ENCODE measurements at regions not wholly inside any gene's neighbourhood (a gene's known extent, or its start where the extent isn't known, plus 50 kb on each side); places are given as distances from the start of the nearest gene placed in this dataset.
"Not testable (repeated sequence)": the region's sequence is repeated elsewhere in the genome, so short reads cannot be mapped to it uniquely, and the experiment has no call there.

DNA sequence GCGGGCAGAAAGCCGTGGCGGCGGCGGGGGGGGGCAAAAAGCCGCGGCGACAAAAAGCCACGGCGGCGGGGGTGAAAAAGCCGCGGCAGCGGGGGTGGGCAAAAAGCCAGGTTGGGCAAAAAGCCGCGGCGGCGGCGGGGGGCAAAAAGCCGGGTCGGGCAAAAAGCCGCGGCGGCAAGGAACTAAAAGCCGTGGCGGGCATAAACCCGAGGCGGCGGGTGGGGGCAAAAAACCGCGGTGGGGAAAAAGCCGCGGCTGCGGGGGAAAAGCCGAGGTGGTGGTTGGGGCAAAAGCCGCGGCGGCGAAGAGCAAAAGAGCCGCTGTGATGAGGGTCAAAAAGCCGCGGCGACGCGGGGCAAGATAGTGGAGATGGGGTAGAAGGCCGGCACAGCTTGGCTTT lies 1834.2 kb downstream of the FOXD4L5 start:
- not testable (repeated sequence) for DNase-seq

DNA sequence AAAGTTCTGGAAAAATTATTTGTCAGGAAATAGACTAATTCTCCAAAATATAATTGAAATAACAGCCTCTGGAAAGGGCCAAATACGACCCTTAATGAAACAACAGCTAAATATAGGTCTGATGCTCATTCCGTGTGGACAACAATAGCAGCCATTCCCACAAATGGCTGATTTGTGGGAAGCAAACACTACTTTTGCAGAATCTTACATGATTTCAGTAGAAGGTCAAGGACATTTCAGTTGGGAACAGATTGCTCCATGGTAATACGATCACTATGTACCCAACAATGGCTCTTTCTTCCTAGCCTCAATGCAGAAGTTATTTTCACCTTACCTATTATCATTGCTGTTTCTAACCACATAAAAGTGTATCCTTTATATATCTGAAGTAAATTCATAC lies 1859.9 kb downstream of the FOXD4L5 start:
- DNase-seq: not testable (repeated sequence)

DNA sequence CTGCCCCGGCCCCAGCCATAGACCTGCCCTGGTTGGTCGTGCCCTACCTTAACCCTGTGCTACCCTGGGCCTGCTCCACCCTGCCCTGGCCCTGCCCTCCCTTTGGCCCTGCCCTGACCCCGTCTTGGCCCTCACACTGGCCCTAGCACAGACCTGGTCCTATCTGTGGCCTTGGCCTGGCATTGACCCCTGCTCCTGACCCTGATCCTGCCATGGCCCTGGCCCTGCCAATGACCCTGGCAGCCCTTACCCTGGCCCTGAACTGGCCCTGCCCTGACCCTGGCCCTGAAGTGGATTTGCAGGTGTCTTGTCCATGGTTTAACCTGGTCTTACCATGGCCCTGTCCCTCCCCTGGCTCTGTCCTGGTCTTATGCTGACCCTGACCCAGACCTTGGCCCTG lies 1894.1 kb downstream of the FOXD4L5 start:
- DNase-seq: not testable (repeated sequence)

DNA sequence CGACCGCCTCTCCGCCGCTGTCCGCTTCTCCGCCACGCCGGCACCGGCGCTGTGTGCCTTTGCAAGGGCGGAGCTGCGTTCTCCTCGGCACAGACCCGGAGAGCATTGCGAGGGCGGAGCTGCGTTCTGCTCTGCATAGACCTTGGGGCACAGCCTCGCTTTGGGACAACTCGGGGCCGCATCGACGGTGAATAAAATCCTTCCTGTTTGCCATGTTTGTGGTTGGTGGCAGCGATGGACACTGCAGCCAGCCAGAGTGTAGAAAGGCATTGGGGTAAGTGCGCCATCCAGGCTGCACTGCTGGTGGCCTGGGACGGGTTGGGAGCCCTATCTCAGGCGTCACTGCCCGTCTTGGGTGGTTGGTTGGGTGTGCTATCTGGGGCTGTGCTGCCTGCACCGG lies 1899.5 kb downstream of the FOXD4L5 start:
- DNase-seq: not testable (repeated sequence)

- DNase-seq: not testable (repeated sequence)
Measured at GRCh38 chr9:63379864-63380263, 1905.1 kb downstream of the FOXD4L5 start.

- not testable (repeated sequence) for DNase-seq
Measured at GRCh38 chr9:63354219-63354618, 1930.8 kb downstream of the FOXD4L5 start.

DNA sequence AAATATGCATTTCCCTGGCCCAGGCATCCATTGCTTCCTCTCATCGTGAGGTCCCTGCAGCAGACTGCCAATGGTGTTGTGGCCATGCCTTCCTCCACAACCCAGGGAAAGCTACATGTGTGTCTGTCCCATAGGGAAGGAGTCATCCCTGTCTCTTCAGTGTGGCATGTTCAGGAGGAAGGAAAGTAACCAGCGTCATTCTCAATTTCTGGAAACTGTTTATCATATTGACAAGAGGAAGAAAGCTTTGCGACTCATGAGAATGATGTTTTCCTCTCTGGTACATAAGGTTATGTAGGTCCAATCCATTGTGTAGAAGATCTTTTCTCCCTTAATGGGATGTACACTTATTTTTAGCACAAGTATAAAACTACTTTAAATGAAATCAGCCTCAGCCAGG lies 1937.7 kb downstream of the FOXD4L5 start:
- DNase-seq: not testable (repeated sequence)

GRCh38 chr9:63346310-63347048 lies 1938.5 kb downstream of the FOXD4L5 start:
- peak; percentile 66 for DNase-seq

DNA sequence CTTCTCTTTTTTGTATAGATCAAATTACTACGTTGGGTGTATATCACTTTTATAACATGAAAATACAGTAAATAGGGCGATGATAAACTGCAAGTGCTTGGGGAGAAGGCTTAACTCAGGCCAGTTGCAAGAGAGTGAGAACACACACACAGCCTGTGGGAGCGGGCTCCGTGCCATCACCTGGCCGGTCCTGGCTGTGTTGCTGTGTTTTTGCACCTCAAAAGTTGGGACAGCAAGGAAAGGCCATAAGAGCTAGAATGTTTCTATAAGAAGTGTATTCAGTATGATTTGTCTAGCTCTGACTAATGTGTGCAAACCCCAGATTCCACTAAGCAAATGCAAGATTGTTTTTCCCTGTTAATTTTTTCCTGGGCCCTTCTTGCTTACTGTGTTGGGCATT lies 1940.6 kb downstream of the FOXD4L5 start:
- DNase-seq: not testable (repeated sequence)

GRCh38 chr9:63342528-63342927 lies 1942.5 kb downstream of the FOXD4L5 start:
- peak; percentile 58 for DNase-seq

DNA sequence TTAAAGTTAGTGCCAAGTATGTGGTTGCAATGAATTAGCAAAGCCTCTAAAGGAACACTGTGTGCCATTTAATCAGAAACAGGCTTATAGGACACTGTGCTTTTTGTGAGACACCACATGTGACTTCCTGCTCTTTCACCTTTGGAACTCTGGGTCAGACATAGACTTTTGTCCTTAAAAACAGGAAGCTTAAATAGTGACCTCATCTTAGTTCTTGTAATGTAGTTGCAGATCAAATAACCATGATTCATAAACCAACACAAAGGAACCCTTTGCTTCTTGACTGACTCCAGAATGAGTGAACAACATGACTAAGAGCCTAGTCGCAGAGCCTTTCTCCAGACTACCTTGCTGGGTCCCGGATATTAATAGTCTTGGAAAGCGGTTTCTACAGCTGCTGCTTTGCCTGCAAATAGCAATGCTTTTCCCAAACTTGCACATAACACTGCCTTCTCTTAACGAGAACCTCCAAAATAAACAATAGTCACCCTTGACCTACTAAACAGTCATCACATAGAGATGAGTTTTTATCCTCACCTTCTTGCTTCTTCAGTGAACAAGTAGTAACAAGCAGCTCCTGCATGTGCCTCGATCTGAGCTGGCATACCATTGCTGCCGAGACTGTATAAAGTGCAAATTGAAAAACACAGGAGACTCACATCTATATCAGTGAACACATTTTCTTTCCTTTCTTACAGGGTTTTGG lies 1947.0 kb downstream of the FOXD4L5 start:
- DNase-seq: peak; percentile 86

DNA sequence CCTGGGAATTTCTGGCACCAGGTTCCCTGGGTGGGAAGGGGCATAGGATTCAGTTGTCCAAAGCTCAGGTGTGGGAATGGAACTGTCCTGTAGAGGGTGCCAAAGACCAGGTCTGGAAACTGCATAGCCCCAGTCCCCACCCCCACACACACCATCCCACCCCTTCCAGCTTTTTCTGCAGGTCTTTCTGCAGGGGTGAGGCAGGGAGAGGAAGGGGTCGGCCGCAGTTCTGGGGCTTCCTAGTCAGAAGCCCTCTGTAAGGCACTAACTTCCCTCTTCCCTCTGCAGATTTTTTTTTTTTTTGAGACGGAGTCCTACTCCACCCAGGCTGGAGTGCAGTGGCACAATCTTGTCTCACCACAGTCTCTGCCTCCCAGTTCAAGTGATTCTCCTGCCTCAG lies 1949.7 kb downstream of the FOXD4L5 start:
- not testable (repeated sequence) for DNase-seq

DNA sequence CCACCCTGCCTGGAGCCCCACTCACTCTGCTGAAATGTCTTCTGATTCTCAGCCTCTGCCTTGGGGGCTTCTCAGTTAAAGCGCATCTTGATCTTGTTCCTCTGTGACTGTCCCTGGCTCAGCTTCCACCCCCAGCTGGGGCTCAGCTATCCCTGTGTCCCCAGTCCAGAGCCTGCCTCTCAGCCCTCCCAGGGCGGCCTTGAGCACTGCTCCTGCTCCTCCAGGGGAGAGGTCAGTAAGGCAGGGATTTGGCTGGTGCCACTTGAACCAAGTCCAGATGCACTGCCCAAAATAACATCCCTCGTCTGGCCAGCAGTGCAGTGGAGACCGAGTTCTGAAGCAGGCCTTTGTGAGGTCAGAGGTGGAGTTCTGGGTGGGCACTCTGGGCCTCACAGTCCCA lies 1950.8 kb downstream of the FOXD4L5 start:
- DNase-seq: not testable (repeated sequence)

DNA sequence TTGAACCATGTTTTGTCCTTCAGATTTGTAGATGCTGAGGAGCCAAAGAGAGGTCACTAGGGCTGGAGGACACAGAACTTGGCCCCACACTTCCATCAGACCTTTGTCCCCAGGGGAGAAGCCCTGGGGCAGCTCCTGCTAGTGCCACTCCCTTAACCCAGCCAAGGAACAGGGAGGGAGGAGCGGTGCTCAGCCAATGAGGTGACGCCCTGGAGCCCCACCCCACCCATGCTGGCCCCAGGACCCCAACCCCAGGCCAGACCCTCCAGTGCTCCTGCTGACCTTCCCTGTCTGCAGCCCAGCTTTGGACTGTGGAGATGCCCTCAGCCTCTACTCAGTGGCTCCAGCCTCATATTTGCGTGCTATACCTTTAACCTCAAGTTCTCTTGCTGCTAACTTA lies 1951.9 kb downstream of the FOXD4L5 start:
- not testable (repeated sequence) for DNase-seq

GRCh38 chr9:63328313-63328712 lies 1956.7 kb downstream of the FOXD4L5 start:
- not testable (repeated sequence) for DNase-seq

- DNase-seq: not testable (repeated sequence)
Measured at GRCh38 chr9:63327211-63327610, 1957.8 kb downstream of the FOXD4L5 start.

GRCh38 chr9:63326665-63327064 lies 1958.3 kb downstream of the FOXD4L5 start:
- not testable (repeated sequence) for DNase-seq

DNA sequence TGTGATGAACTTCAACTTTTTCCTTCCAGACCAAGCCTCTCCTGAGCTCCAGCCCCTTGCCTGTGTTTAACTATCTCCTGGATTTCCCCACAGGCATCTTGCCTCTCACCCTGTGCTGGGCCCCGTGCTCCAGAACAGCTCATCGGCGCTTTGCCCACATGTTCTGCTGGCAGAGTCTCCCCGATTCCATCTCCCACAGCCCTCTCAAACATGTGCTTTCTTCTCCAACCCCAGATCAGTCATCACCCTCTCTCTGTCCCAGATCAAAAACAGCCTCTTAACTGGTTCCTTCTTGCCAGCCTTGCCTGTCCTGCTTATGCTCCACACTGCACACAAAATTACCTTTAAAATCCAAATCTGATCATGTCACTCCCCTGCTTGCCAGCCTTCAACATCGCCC lies 1959.3 kb downstream of the FOXD4L5 start:
- not testable (repeated sequence) for DNase-seq

DNA sequence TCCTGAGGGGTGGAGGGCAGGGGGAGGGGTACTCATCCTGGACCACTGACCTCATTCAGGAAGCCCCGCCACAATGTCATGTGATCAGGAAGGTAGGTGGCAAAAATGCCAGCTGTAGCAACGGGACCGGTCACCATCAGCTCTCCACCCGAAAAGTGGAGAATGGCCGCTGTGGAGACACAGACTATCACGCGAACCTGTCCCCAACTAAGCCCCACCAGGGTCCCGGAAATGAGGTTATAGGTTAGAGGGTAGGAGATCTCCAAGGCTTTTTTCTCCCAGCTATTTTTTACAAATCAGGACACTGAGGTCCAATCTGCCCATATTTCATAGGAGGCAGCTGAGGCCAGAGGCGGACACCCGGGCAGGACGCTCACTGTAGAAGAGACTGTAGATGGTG lies 1966.9 kb downstream of the FOXD4L5 start:
- DNase-seq: not testable (repeated sequence)

DNA sequence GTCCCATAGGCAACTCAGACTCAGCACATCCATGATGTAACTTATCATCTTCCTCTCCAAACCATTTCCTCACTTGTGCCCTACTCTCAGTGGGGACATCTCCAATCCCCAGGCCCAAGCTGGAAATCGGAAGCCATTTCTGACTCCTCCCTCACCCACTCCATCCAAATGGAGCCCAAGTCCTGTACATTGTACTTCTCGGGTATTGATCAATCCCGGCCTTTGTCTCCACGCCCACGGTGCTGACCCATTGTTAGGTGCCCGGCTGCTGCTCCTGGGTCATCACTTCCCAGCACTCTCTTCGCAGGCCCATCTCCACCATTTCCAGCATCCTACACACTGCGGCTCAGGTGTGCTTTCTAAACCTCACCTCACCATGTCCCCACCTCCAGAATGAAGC lies 1969.6 kb downstream of the FOXD4L5 start:
- DNase-seq: not testable (repeated sequence)

- DNase-seq: not testable (repeated sequence)
Measured at GRCh38 chr9:63296848-63297247, 1988.2 kb downstream of the FOXD4L5 start.

DNA sequence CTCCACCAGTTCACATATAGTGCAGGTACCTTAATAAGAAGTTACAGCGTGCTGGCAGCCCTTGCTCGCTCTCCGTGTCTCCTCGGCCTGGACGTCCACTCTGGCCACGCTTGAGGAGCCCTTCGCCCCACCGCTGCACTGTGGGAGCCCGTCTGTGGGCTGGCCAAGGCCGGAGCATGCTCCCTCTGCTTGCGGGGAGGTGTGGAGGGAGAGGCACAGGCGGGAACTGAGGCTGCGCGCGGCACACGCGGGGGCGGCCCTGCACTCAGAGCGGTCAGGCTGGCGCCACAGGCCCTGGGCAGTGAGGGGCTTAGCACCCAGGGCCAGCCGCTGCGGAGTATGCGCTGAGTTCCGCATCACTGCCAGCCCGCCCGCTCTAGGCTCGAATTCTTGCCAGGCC lies 1988.6 kb downstream of the FOXD4L5 start:
- not testable (repeated sequence) for DNase-seq

DNA sequence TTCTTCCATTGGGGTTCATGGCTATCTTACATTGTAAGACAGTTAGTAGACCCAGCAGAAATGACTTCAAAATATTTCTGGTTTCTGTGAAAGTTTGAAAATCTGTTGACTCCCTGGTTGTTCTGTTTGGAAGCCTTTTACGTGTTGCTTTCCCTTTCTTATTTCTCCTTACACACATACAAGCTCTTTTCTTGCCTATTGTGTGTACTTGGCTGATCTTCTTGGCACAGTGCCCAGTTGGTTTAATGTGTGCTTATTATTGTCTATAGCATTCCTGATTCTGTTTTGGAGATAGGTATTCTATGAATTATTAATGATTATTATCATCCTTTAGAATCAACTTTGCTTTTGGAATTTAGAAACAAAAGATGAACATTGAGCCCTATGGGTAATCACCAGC lies 1995.0 kb downstream of the FOXD4L5 start:
- DNase-seq: not testable (repeated sequence)
